22Rv1 (cell line): ENCODE measurements at regions not wholly inside any gene's neighbourhood (a gene's known extent, or its start where the extent isn't known, plus 50 kb on each side); places are given as distances from the start of the nearest gene placed in this dataset.

Experiments
- H3K27ac ChIP-seq: fragments of 450-650 bp; 2 replicates; pipeline ENCODE4 v1.5.1; 2017
- CTCF ChIP-seq: fragments of 450-650 bp; IDR thresholded peaks from 2 replicates; pipeline ENCODE4 v1.5.1; 2017; ENCODE audit warnings: mild to moderate bottlenecking
- ZFX ChIP-seq: fragments of 450-650 bp; IDR thresholded peaks from 2 replicates; pipeline ENCODE4 v1.6.1; 2017; ENCODE audit warnings: antibody characterized with exemption, borderline replicate concordance

- no peak overlapping the region for H3K27ac ChIP-seq
- TF ChIP-seq CTCF (no peak), ZFX (no peak)
Observed at GRCh38 chr1:166605137-166605536, 234.1 kb upstream of the POGK start.

DNA sequence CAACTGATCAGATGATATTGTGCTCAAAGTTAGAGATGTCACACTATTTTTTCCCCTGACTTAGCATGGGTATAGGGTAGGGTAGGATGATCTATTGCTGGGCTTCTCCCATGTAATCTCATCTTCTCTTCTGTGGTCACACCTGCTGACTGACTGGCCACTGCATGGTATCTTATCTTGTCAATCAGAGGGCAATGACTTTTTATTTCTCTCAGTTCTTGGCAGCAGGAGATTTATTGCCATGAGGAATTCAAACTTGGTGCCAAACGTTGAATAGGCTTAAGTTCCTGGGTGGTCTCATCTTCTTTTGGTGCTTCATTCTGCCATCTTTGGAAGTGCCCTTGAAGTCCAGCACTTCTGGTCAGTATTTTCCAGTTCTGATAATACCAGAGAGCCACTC is 226.4 kb upstream of the POGK start:
- no peak overlapping the region for H3K27ac ChIP-seq
- TF ChIP-seq ZFX, result no peak
- no peak for TF ChIP-seq CTCF

- no peak overlapping the region for H3K27ac ChIP-seq
- TF ChIP-seq CTCF (no peak), ZFX (no peak)
Observed at GRCh38 chr1:166616206-166616605, 223.1 kb upstream of the POGK start.

- TF ChIP-seq CTCF (no peak), ZFX (no peak)
- H3K27ac ChIP-seq, result no peak overlapping the region
Observed at GRCh38 chr1:166626711-166627110, 212.6 kb upstream of the POGK start.

GRCh38 chr1:166627558-166627957 is 211.7 kb upstream of the POGK start:
- H3K27ac ChIP-seq, result no peak overlapping the region
- TF ChIP-seq CTCF, result no peak
- no peak for TF ChIP-seq ZFX

- TF ChIP-seq CTCF (no peak), ZFX (no peak)
- H3K27ac ChIP-seq, result no peak overlapping the region
Observed at GRCh38 chr1:166628259-166628658, 211.0 kb upstream of the POGK start.

- TF ChIP-seq CTCF (no peak), ZFX (no peak)
Observed at GRCh38 chr1:166629946-166630345, 209.3 kb upstream of the POGK start.

More at GRCh38 chr1:166629946-166630345, 209.3 kb upstream of the POGK start:
- no peak overlapping the region for H3K27ac ChIP-seq
